Prostate gland (tissue), 2 donors: ENCODE measurements at regions not wholly inside any gene's neighbourhood (a gene's known extent, or its start where the extent isn't known, plus 50 kb on each side); places are given as distances from the start of the nearest gene placed in this dataset.
"Not testable (repeated sequence)": the region's sequence is repeated elsewhere in the genome, so short reads cannot be mapped to it uniquely, and the experiment has no call there.

Experiments used
- DNase-seq: peaks from one replicate; pipeline ENCODE4 v3.0.0-alpha.2; 2019; ENCODE audit warnings: low spot score
- H3K27ac ChIP-seq, 2 donors: fragments of 200-600 bp; sonication (generic); 2 replicates each; pipeline ENCODE4 v1.5.1; 2017 to 2019
- H3K27me3 ChIP-seq: fragments of 200-600 bp; sonication (generic); replicated peaks from 2 replicates; pipeline ENCODE4 v1.5.1; 2019; ENCODE audit not compliant: insufficient read depth
- H3K36me3 ChIP-seq, 2 donors: fragments of 200-600 bp; sonication (generic); 1 replicate in 1 of 2; 2 replicates in 1 of 2; pipeline versions ENCODE4 v1.5.1 to v1.8.1; 2017 to 2019
- H3K4me1 ChIP-seq: fragments of 200-600 bp; sonication (generic); replicated peaks from 2 replicates; pipeline ENCODE4 v1.5.1; 2019
- H3K4me3 ChIP-seq, 2 donors: fragments of 200-600 bp; sonication (generic); 2 replicates each; pipeline ENCODE4 v1.5.1; 2017 to 2019
- H3K9me3 ChIP-seq: fragments of 200-600 bp; sonication (generic); 2 replicates; pipeline ENCODE4 v1.5.1; 2017
- CTCF ChIP-seq, 4 experiments: fragments of 200-600 bp in 2 of 4; fragments of 450-650 bp in 2 of 4; sonication (generic) in 2 of 4; IDR thresholded peaks; 1 replicate in 3 of 4; 2 replicates in 1 of 4; pipeline ENCODE4 v1.5.1; 2016 to 2019; ENCODE audit warnings: antibody characterized with exemption in 4 of 4, mild to moderate bottlenecking in 2 of 4, moderate library complexity in 2 of 4
- POLR2A ChIP-seq: fragments of 450-650 bp; IDR thresholded peaks from one replicate; pipeline ENCODE4 v1.6.1; 2016; ENCODE audit warnings: antibody characterized with exemption, mild to moderate bottlenecking
- POLR2AphosphoS5 ChIP-seq: sonication (generic); formaldehyde crosslinking; IDR thresholded peaks from one replicate; pipeline ENCODE4 v1.6.1; 2017; ENCODE audit warnings: antibody characterized with exemption
- WGBS: methylation state at CpG from one replicate; pipeline ENCODE4 v1.1.5; 2018; 5-methylcytosine and 5-hydroxymethylcytosine counted together
- intact Hi-C: fragments of 100-400 bp; cut with DNase I; formaldehyde crosslinking; loops from one replicate; pipeline ENCODE4 v1.14.2; 2022

- WGBS = 75% methylated on average over 9 of the region's 9 CpGs
- no peaks in the 10 kb centered on the region for H3K36me3 ChIP-seq
- no peaks in the 10 kb centered on the region for H3K27me3 ChIP-seq
- intact Hi-C loops = no loop called here
- DNase-seq = no peak
- H3K9me3 ChIP-seq = no peaks in the 10 kb centered on the region
- H3K4me3 ChIP-seq = no peak overlapping the region
- TF ChIP-seq POLR2AphosphoS5 = no peak
- TF ChIP-seq POLR2A = no peak
- no peak for TF ChIP-seq CTCF (IDR thresholded peaks at IDR 0.05)
- peaks cover 5% of the 10 kb centered on the region for H3K4me1 ChIP-seq
- no peak overlapping the region for H3K27ac ChIP-seq
Measured at GRCh38 chr18:14937271-14937670, 189.3 kb downstream of the ANKRD30B start.

GRCh38 chr18:14939141-14939540 lies 191.2 kb downstream of the ANKRD30B start:
- intact Hi-C loops = no loop called here
- Histone ChIP-seq H3K27ac (no peak overlapping the region), H3K27me3 (no peaks in the 10 kb centered on the region), H3K4me1 (peaks cover 5% of the 10 kb centered on the region), H3K9me3 (no peaks in the 10 kb centered on the region), H3K4me3 (no peak overlapping the region), H3K36me3 (no peaks in the 10 kb centered on the region)
- no peak for DNase-seq
- no peak for TF ChIP-seq POLR2AphosphoS5
- TF ChIP-seq CTCF (IDR thresholded peaks at IDR 0.05) = no peak
- TF ChIP-seq POLR2A = no peak

GRCh38 chr18:14940106-14940505 lies 192.1 kb downstream of the ANKRD30B start:
- H3K27ac ChIP-seq, DNase-seq, H3K27me3 ChIP-seq, H3K36me3 ChIP-seq, H3K4me1 ChIP-seq, H3K9me3 ChIP-seq, intact Hi-C loops, H3K4me3 ChIP-seq: not testable (repeated sequence)
- 90% methylated on average over 6 of the region's 6 CpGs for WGBS

- no peak for TF ChIP-seq POLR2A
- no peak for TF ChIP-seq CTCF (IDR thresholded peaks at IDR 0.05)
- intact Hi-C loops = no loop called here
- no peak for DNase-seq
- Histone ChIP-seq H3K27ac (no peak overlapping the region), H3K9me3 (no peaks in the 10 kb centered on the region), H3K4me3 (no peak overlapping the region), H3K4me1 (no peaks in the 10 kb centered on the region), H3K27me3 (no peaks in the 10 kb centered on the region), H3K36me3 (no peaks in the 10 kb centered on the region)
- WGBS = 69% methylated on average over 2 of the region's 2 CpGs
Measured at GRCh38 chr18:14940735-14941134, 192.8 kb downstream of the ANKRD30B start.

GRCh38 chr18:14941256-14941655 lies 193.3 kb downstream of the ANKRD30B start:
- 70% methylated on average over 5 of the region's 5 CpGs for WGBS

More at GRCh38 chr18:14941256-14941655, 193.3 kb downstream of the ANKRD30B start:
- Histone ChIP-seq H3K36me3 (no peaks in the 10 kb centered on the region), H3K9me3 (no peaks in the 10 kb centered on the region), H3K4me1 (no peaks in the 10 kb centered on the region), H3K4me3 (no peak overlapping the region), H3K27me3 (no peaks in the 10 kb centered on the region), H3K27ac (no peak overlapping the region)
- TF ChIP-seq POLR2A (no peak), POLR2AphosphoS5 (no peak), CTCF (IDR thresholded peaks at IDR 0.05) (no peak)
- intact Hi-C loops = no loop called here
- no peak for DNase-seq
